Fibroblast of lung (primary cell): ENCODE measurements at regions not wholly inside any gene's neighbourhood (a gene's known extent, or its start where the extent isn't known, plus 50 kb on each side); places are given as distances from the start of the nearest gene placed in this dataset.

Experiments
- DNase-seq, 2 donors: peaks; one replicate each; pipeline versions ENCODE4 v3.0.0 to v3.0.0-alpha.2; 2010; ENCODE audit warnings: low read depth in 2 of 2
- H2AFZ ChIP-seq: 2 replicates; pipeline ENCODE4 v1.5.1; 2012; ENCODE audit warnings: low read length, control low read depth, inconsistent platforms
- H3K27ac ChIP-seq: 2 replicates; pipeline ENCODE4 v1.5.1; 2011; ENCODE audit warnings: low read length, control low read depth; ENCODE audit not compliant: insufficient read depth
- H3K27me3 ChIP-seq: 2 replicates; pipeline ENCODE4 v1.5.1; 2011; ENCODE audit warnings: mild to moderate bottlenecking, low read length; ENCODE audit not compliant: control insufficient read depth, insufficient read depth
- H3K36me3 ChIP-seq: 2 replicates; pipeline ENCODE4 v1.5.1; 2011; ENCODE audit warnings: low read length; ENCODE audit not compliant: control insufficient read depth, insufficient read depth
- H3K4me1 ChIP-seq: 2 replicates; pipeline ENCODE4 v1.5.1; 2011; ENCODE audit warnings: low read length; ENCODE audit not compliant: control insufficient read depth, insufficient read depth; ENCODE audit errors: extremely low read depth
- H3K4me2 ChIP-seq: 2 replicates; pipeline ENCODE4 v1.5.1; 2011; ENCODE audit warnings: low read length, control low read depth; ENCODE audit not compliant: insufficient read depth; ENCODE audit errors: extremely low read depth
- H3K4me3 ChIP-seq, 4 experiments: fragments of 200-600 bp in 1 of 4; sonication (generic) in 1 of 4; replicated peaks in 1 of 4; 2 replicates each; pipeline ENCODE4 v1.5.1; 2011 to 2016; ENCODE audit warnings: low read length in 4 of 4, low read depth in 3 of 4, mild to moderate bottlenecking in 3 of 4, control low read depth in 2 of 4, inconsistent platforms in 1 of 4, mixed read lengths in 1 of 4; ENCODE audit not compliant: insufficient read depth in 1 of 4; ENCODE audit errors: control extremely low read depth in 1 of 4
- H3K79me2 ChIP-seq: 2 replicates; pipeline ENCODE4 v1.5.1; 2012; ENCODE audit warnings: mild to moderate bottlenecking, low read length, inconsistent platforms; ENCODE audit not compliant: control insufficient read depth, insufficient read depth
- H3K9ac ChIP-seq: 2 replicates; pipeline ENCODE4 v1.5.1; 2011; ENCODE audit warnings: mild to moderate bottlenecking, low read length, control low read depth; ENCODE audit not compliant: insufficient read depth
- H3K9me3 ChIP-seq: 2 replicates; pipeline ENCODE4 v1.5.1; 2012; ENCODE audit warnings: low read depth, low read length; ENCODE audit not compliant: control insufficient read depth, insufficient read depth
- H4K20me1 ChIP-seq: 2 replicates; pipeline ENCODE4 v1.5.1; 2011; ENCODE audit warnings: low read length; ENCODE audit not compliant: control insufficient read depth, insufficient read depth; ENCODE audit errors: extremely low read depth
- CTCF ChIP-seq, 2 donors: IDR thresholded peaks in 1 of 2; conservative IDR thresholded peaks in 1 of 2; 1 replicate in 1 of 2; 2 replicates in 1 of 2; pipeline ENCODE4 v1.5.1; 2011 to 2012; ENCODE audit warnings: low read length in 2 of 2, control low read depth in 1 of 2, inconsistent platforms in 1 of 2, low read depth in 1 of 2, mild to moderate bottlenecking in 1 of 2
- EZH2 ChIP-seq: IDR thresholded peaks from 2 replicates; pipeline ENCODE4 v1.5.1; 2012; ENCODE audit warnings: low read length, control low read depth, mild to moderate bottlenecking; ENCODE audit errors: missing control alignments

GRCh38 chr10:14448197-14448990, 117.7 kb upstream of the FRMD4A start:
- Histone ChIP-seq H3K4me2 (no peak overlapping the region), H4K20me1 (no peaks in the 10 kb centered on the region), H3K79me2 (no peaks in the 10 kb centered on the region), H3K36me3 (no peaks in the 10 kb centered on the region), H3K27ac (no peak overlapping the region), H3K4me1 (no peaks in the 10 kb centered on the region), H2AFZ (no peak overlapping the region), H3K9me3 (no peaks in the 10 kb centered on the region), H3K27me3 (no peaks in the 10 kb centered on the region), H3K4me3 (no peak overlapping the region), H3K9ac (no peak overlapping the region)
- DNase-seq = no peak
- TF ChIP-seq CTCF (conservative IDR thresholded peaks at IDR 0.05 in 1 of 2, IDR thresholded peaks at IDR 0.05 in 1 of 2; ENCODE audit: low read depth in 1 of 2, low read length in 2 of 2) = no peak
- no peak for TF ChIP-seq EZH2

- no peak overlapping the region for H3K9ac ChIP-seq
- no peak overlapping the region for H3K4me2 ChIP-seq
Observed at GRCh38 chr10:14447094-14447839, 116.5 kb upstream of the FRMD4A start.

More at GRCh38 chr10:14447094-14447839, 116.5 kb upstream of the FRMD4A start:
- Histone ChIP-seq H3K4me3 (no peak overlapping the region), H3K27me3 (no peaks in the 10 kb centered on the region), H3K79me2 (no peaks in the 10 kb centered on the region), H3K4me1 (no peaks in the 10 kb centered on the region), H3K27ac (no peak overlapping the region), H3K9me3 (no peaks in the 10 kb centered on the region), H4K20me1 (no peaks in the 10 kb centered on the region), H2AFZ (no peak overlapping the region), H3K36me3 (no peaks in the 10 kb centered on the region)
- TF ChIP-seq CTCF (conservative IDR thresholded peaks at IDR 0.05 in 1 of 2, IDR thresholded peaks at IDR 0.05 in 1 of 2; ENCODE audit: low read depth in 1 of 2, low read length in 2 of 2) = no peak
- TF ChIP-seq EZH2 = no peak
- DNase-seq = no peak
